ENCODE measurements at regions not wholly inside any gene's neighbourhood (a gene's known extent, or its start where the extent isn't known, plus 50 kb on each side); places are given as distances from the start of the nearest gene placed in this dataset.

GRCh38 chr2:152283392-152283791 is 51.6 kb upstream of the FMNL2 start:
- TF ChIP-seq POLR2A (IDR thresholded peaks at IDR 0.05) (no peak), CTCF (IDR thresholded peaks at IDR 0.05) (no peak), POLR2AphosphoS5 (IDR thresholded peaks at IDR 0.05; ENCODE audit: insufficient read depth in 1 of 2, low read depth in 1 of 2) (no peak)
